ENCODE measurements at regions not wholly inside any gene's neighbourhood (a gene's known extent, or its start where the extent isn't known, plus 50 kb on each side); places are given as distances from the start of the nearest gene placed in this dataset.
"Not testable (repeated sequence)": the region's sequence is repeated elsewhere in the genome, so short reads cannot be mapped to it uniquely, and the experiment has no call there.

DNA sequence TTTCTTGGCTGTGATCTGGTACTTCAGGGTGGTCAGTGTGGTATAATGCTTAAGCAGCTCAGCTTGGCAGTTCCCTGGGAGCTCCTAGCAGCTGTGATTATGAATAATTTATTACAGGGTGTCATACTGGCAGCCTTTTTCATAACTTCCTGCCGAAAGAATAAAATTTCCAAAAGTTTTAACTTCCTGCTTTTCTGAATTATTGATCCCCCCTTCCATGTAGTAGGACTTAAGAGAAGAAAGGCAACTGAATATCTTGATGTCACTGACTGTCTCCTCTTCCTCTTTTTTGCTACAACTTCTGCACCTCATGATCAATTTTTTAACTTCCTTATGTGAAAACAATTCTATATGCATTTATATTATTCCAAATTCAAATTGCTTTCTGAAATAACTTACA lies 74.3 kb upstream of the SPEF2 start:
- H3K4me3 ChIP-seq (ENCODE audit: low read depth, low read length): no peak overlapping the region
- DNase-seq (ENCODE audit: low read depth, low spot score): no peak
- ChIA-PET CTCF (no interaction called here), POLR2A (no interaction called here)
- TF ChIP-seq, protein P1, sequence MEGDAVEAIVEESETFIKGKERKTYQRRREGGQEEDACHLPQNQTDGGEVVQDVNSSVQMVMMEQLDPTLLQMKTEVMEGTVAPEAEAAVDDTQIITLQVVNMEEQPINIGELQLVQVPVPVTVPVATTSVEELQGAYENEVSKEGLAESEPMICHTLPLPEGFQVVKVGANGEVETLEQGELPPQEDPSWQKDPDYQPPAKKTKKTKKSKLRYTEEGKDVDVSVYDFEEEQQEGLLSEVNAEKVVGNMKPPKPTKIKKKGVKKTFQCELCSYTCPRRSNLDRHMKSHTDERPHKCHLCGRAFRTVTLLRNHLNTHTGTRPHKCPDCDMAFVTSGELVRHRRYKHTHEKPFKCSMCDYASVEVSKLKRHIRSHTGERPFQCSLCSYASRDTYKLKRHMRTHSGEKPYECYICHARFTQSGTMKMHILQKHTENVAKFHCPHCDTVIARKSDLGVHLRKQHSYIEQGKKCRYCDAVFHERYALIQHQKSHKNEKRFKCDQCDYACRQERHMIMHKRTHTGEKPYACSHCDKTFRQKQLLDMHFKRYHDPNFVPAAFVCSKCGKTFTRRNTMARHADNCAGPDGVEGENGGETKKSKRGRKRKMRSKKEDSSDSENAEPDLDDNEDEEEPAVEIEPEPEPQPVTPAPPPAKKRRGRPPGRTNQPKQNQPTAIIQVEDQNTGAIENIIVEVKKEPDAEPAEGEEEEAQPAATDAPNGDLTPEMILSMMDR (IDR thresholded peaks at IDR 0.05; ENCODE audit: low read depth, low read length): no peak
- H3K27ac ChIP-seq (ENCODE audit: low read depth, low read length): no peak overlapping the region
- no peaks in the 10 kb centered on the region for H3K27me3 ChIP-seq (ENCODE audit: control insufficient read depth, insufficient read depth, low read length)
- no peaks in the 10 kb centered on the region for H3K9me3 ChIP-seq (ENCODE audit: control insufficient read depth, insufficient read depth, low read length)

DNA sequence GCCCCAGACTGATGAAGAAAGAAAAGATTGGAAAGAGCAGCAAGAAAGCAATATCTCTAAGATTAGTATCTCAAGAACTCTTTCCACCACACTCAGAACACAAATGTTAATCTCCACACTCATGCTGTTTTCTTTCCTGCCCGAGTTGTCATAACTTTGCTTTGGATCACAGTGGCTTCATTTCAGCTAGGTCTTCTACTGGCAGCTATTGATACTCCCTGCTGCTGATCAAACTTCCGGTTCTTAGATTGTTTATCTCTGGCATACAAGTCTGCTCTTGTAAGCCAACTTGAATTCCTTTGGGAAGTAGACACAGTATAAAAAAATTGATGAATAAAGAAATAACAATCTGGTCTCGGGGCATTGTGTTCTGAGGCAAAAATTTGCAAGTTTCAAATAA lies 77.7 kb upstream of the SPEF2 start:
- TF ChIP-seq, protein P1 (IDR thresholded peaks at IDR 0.05; ENCODE audit: low read depth, low read length): no peak
- H3K27ac ChIP-seq (ENCODE audit: low read depth, low read length): no peak overlapping the region
- no peak for DNase-seq (ENCODE audit: low read depth, low spot score)
- H3K27me3 ChIP-seq (ENCODE audit: control insufficient read depth, insufficient read depth, low read length): no peaks in the 10 kb centered on the region
- H3K4me3 ChIP-seq (ENCODE audit: low read depth, low read length): no peak overlapping the region
- ChIA-PET CTCF (interaction anchor here (1.2 kb wide), 1 partner anchor 385 kb away, joined by 4 read pairs; no protein-coding TSS in a partner anchor), POLR2A (no interaction called here)
- no peaks in the 10 kb centered on the region for H3K9me3 ChIP-seq (ENCODE audit: control insufficient read depth, insufficient read depth, low read length)

DNA sequence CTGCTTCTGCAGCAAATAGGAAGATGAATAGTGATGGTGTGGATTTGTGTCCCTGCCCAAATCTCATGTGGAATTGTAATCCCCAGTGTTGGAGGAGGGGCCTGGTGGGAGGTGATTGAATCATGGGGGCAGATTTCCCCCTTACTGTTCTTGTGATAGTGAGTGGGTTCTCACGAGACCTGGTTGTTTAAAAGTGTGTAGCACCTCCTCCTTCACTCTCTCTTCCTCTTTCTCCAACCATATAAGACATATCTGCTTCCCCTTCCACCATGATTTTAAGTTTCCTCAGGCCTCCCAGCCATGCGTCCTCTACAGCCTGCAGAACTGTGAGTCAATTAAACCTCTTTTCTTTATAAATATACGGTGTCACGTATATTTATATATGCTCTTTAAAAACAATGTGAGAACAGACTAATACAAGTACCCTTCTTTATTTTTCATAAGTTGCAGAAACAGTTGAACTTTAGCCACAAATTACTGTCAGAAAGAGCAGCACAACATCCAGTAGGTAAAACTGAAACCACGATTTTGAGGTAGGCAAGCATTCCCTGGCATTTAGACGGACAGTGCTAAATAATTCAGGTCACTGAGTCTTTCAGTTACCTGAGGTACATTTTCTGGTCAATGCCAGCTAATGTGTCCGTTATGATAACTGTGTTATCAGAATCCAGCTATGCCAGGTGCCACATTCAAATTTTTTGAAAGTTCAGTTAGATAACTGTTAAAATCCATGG lies 79.3 kb upstream of the SPEF2 start:
- no peaks in the 10 kb centered on the region for H3K27me3 ChIP-seq (ENCODE audit: control insufficient read depth, insufficient read depth, low read length)
- no peak for DNase-seq (ENCODE audit: low read depth, low spot score)
- H3K27ac ChIP-seq (ENCODE audit: low read depth, low read length): no peak overlapping the region
- H3K9me3 ChIP-seq (ENCODE audit: control insufficient read depth, insufficient read depth, low read length): no peaks in the 10 kb centered on the region
- TF ChIP-seq, protein P1 (IDR thresholded peaks at IDR 0.05; ENCODE audit: low read depth, low read length): no peak
- ChIA-PET CTCF (no interaction called here), POLR2A (no interaction called here)
- H3K4me3 ChIP-seq (ENCODE audit: low read depth, low read length): no peak overlapping the region

DNA sequence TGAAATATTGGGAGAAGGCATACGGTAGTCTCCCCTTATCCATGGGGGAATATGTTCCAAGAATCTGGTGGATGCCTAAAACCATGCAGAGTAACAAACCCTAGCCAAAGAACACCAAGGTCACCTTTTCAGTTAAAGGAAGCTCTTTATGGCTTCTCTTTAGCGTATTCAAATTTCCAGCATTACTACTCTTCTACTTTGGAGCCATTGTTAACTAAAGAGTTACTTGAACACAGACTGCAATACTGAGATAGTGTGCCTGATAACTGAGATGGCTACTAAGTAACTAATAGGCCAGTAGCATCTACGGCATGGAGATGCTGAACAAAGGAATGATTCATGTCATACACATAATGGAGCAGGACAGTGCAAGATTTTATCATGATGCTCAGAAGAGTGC lies 84.5 kb upstream of the SPEF2 start:
- no peaks in the 10 kb centered on the region; the same call in 1 of the 2 replicates for H3K9me3 ChIP-seq (ENCODE audit: control insufficient read depth, insufficient read depth, low read length)
- POLR2A ChIA-PET: no interaction called here
- CTCF ChIA-PET: no interaction called here
- H3K4me3 ChIP-seq (ENCODE audit: low read depth, low read length): no peak overlapping the region
- TF ChIP-seq, protein P1 (IDR thresholded peaks at IDR 0.05; ENCODE audit: low read depth, low read length): no peak
- no peak for DNase-seq (ENCODE audit: low read depth, low spot score)
- no peak overlapping the region for H3K27ac ChIP-seq (ENCODE audit: low read depth, low read length)
- no peaks in the 10 kb centered on the region for H3K27me3 ChIP-seq (ENCODE audit: control insufficient read depth, insufficient read depth, low read length)

DNA sequence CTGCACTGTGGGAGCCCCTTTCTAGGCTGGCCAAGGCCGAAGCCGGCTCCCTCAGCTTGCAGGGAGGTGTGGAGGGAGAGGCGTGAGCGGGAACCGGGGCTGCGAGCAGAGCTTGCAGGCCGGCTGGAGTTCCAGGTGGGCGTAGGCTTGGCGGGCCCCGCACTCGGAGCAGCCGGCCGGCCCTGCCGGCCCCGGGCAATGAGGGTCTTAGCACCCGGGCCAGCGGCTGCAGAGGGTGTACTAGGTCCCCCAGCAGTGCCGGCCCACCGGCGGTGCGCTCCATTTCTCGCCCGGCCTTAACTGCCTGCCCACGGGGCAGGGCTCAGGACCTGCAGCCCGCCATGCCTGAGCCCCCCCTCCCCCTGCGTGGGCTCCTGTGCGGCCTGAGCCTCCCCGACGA lies 86.1 kb upstream of the SPEF2 start:
- CTCF ChIA-PET: not testable (repeated sequence)

More for the DNA sequence above, 86.1 kb upstream of the SPEF2 start:
- H3K27me3 ChIP-seq (ENCODE audit: control insufficient read depth, insufficient read depth, low read length); POLR2A ChIA-PET; H3K4me3 ChIP-seq (ENCODE audit: low read depth, low read length); DNase-seq (ENCODE audit: low read depth, low spot score); H3K9me3 ChIP-seq (ENCODE audit: control insufficient read depth, insufficient read depth, low read length); H3K27ac ChIP-seq (ENCODE audit: low read depth, low read length): not testable (repeated sequence)
